ENCODE measurements at regions not wholly inside any gene's neighbourhood (a gene's known extent, or its start where the extent isn't known, plus 50 kb on each side); places are given as distances from the start of the nearest gene placed in this dataset.
"Not testable (repeated sequence)": the region's sequence is repeated elsewhere in the genome, so short reads cannot be mapped to it uniquely, and the experiment has no call there.

- no peaks in the 10 kb centered on the region for H3K4me1 Mint-ChIP-seq (ENCODE audit: low read depth)
- H3K4me3 Mint-ChIP-seq (ENCODE audit: low read depth): no peak overlapping the region
- H3K27ac Mint-ChIP-seq: no peak overlapping the region
- H3K9me3 Mint-ChIP-seq (ENCODE audit: low read depth): peaks cover 7% of the 10 kb centered on the region
- H3K27me3 Mint-ChIP-seq: no peaks in the 10 kb centered on the region
- H3K36me3 Mint-ChIP-seq (ENCODE audit: insufficient read depth): no peaks in the 10 kb centered on the region
- no peak for TF ChIP-seq CTCF (IDR thresholded peaks at IDR 0.05; ENCODE audit: unreplicated experiment)
- no peak for DNase-seq (ENCODE audit: low spot score, unreplicated experiment)
Observed at GRCh38 chr11:11722861-11723260, 101.1 kb upstream of the GALNT18 start.

- no peak overlapping the region for H3K27ac Mint-ChIP-seq
- no peak for TF ChIP-seq CTCF (IDR thresholded peaks at IDR 0.05; ENCODE audit: unreplicated experiment)
- no peaks in the 10 kb centered on the region for H3K36me3 Mint-ChIP-seq (ENCODE audit: insufficient read depth)
- no peaks in the 10 kb centered on the region for H3K27me3 Mint-ChIP-seq
- no peak overlapping the region for H3K4me3 Mint-ChIP-seq (ENCODE audit: low read depth)
- H3K4me1 Mint-ChIP-seq (ENCODE audit: low read depth): no peaks in the 10 kb centered on the region
- peaks cover 9% of the 10 kb centered on the region for H3K9me3 Mint-ChIP-seq (ENCODE audit: low read depth)
- no peak for DNase-seq (ENCODE audit: low spot score, unreplicated experiment)
Observed at GRCh38 chr11:11722246-11722645, 100.4 kb upstream of the GALNT18 start.

- peaks cover 2% of the 10 kb centered on the region for H3K36me3 Mint-ChIP-seq (ENCODE audit: insufficient read depth)
- TF ChIP-seq CTCF (IDR thresholded peaks at IDR 0.05; ENCODE audit: unreplicated experiment): no peak
- no peaks in the 10 kb centered on the region for H3K4me1 Mint-ChIP-seq (ENCODE audit: low read depth)
- H3K27me3 Mint-ChIP-seq: no peaks in the 10 kb centered on the region
- no peak overlapping the region for H3K27ac Mint-ChIP-seq
- peaks cover 23% of the 10 kb centered on the region for H3K9me3 Mint-ChIP-seq (ENCODE audit: low read depth)
- no peak for DNase-seq (ENCODE audit: low spot score, unreplicated experiment)
- no peak overlapping the region for H3K4me3 Mint-ChIP-seq (ENCODE audit: low read depth)
Observed at GRCh38 chr11:11718511-11718910, 96.7 kb upstream of the GALNT18 start.

GRCh38 chr11:11717064-11717725 lies 95.4 kb upstream of the GALNT18 start:
- Mint-ChIP-seq H3K4me3 (ENCODE audit: low read depth) (no peak overlapping the region), H3K9me3 (ENCODE audit: low read depth) (peaks cover 23% of the 10 kb centered on the region), H3K27ac (no peak overlapping the region), H3K36me3 (ENCODE audit: insufficient read depth) (peaks cover 2% of the 10 kb centered on the region), H3K4me1 (ENCODE audit: low read depth) (no peaks in the 10 kb centered on the region), H3K27me3 (no peaks in the 10 kb centered on the region)
- no peak for TF ChIP-seq CTCF (IDR thresholded peaks at IDR 0.05; ENCODE audit: unreplicated experiment)
- no peak for DNase-seq (ENCODE audit: low spot score, unreplicated experiment)

- H3K36me3 Mint-ChIP-seq (ENCODE audit: insufficient read depth); H3K27me3 Mint-ChIP-seq; H3K4me1 Mint-ChIP-seq (ENCODE audit: low read depth); DNase-seq (ENCODE audit: low spot score, unreplicated experiment); H3K4me3 Mint-ChIP-seq (ENCODE audit: low read depth); H3K27ac Mint-ChIP-seq: not testable (repeated sequence)
- H3K9me3 Mint-ChIP-seq (ENCODE audit: low read depth): peaks cover 16% of the 10 kb centered on the region
Observed at GRCh38 chr11:11715075-11715474, 93.3 kb upstream of the GALNT18 start.

GRCh38 chr11:11710556-11710955 lies 88.8 kb upstream of the GALNT18 start:
- Mint-ChIP-seq H3K9me3 (ENCODE audit: low read depth) (peaks cover 8% of the 10 kb centered on the region), H3K36me3 (ENCODE audit: insufficient read depth) (peaks cover under 1% of the 10 kb centered on the region), H3K4me3 (ENCODE audit: low read depth) (no peak overlapping the region), H3K27ac (no peak overlapping the region), H3K27me3 (peaks cover 3% of the 10 kb centered on the region), H3K4me1 (ENCODE audit: low read depth) (no peaks in the 10 kb centered on the region)
- no peak for TF ChIP-seq CTCF (IDR thresholded peaks at IDR 0.05; ENCODE audit: unreplicated experiment)
- DNase-seq (ENCODE audit: low spot score, unreplicated experiment): no peak
